Tibial nerve (tissue), 4 donors: ENCODE measurements at regions not wholly inside any gene's neighbourhood (a gene's known extent, or its start where the extent isn't known, plus 50 kb on each side); places are given as distances from the start of the nearest gene placed in this dataset.

Source experiments
- CTCF ChIP-seq, 5 experiments: fragments of 200-600 bp in 3 of 5; fragments of 450-650 bp in 2 of 5; sonication (generic) in 3 of 5; IDR thresholded peaks; one replicate each; pipeline ENCODE4 v1.5.1; 2016 to 2019; ENCODE audit warnings: antibody characterized with exemption in 5 of 5, mild to moderate bottlenecking in 3 of 5, moderate library complexity in 2 of 5
- EP300 ChIP-seq, 2 donors: sonication (generic); formaldehyde crosslinking; IDR thresholded peaks; one replicate each; pipeline ENCODE4 v1.6.1; 2017; ENCODE audit warnings: antibody characterized with exemption in 2 of 2, mild to moderate bottlenecking in 1 of 2

- TF ChIP-seq EP300 (IDR thresholded peaks at IDR 0.05) (no peak), CTCF (IDR thresholded peaks at IDR 0.05) (no peak)
Observed at GRCh38 chr15:53166684-53167201, 376.6 kb upstream of the ONECUT1 start.
